ENCODE measurements at regions not wholly inside any gene's neighbourhood (a gene's known extent, or its start where the extent isn't known, plus 50 kb on each side); places are given as distances from the start of the nearest gene placed in this dataset.

DNA sequence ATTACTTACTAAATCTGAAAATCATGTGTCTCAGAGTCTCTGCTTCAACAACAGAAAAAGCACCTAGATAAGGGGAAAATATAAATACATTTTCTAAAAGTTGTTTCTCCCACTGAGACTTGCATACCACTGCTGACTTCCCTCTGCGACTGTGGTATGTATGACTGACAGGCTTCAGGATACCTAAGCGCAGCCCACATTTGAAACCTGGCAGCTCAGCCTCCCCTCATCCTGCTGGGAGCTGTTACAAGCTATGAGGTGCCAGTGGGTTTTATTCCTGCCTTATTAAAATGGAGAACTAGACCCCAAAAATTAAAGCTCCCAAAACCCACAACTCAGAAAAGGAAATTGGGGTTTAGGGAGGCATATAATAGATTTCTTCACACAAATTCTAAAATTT, 133.6 kb downstream of the RAB38 start:
- no peak for DNase-seq (ENCODE audit: low spot score)

GRCh38 chr11:88040148-88040496, 135.1 kb downstream of the RAB38 start:
- no peak for DNase-seq (ENCODE audit: low spot score)
- TF ChIP-seq CTCF (IDR thresholded peaks at IDR 0.05; ENCODE audit: extremely low read depth, missing control alignments), result no peak

More for the DNA sequence above, 133.6 kb downstream of the RAB38 start:
- TF ChIP-seq CTCF (IDR thresholded peaks at IDR 0.05; ENCODE audit: extremely low read depth, missing control alignments), result no peak

DNA sequence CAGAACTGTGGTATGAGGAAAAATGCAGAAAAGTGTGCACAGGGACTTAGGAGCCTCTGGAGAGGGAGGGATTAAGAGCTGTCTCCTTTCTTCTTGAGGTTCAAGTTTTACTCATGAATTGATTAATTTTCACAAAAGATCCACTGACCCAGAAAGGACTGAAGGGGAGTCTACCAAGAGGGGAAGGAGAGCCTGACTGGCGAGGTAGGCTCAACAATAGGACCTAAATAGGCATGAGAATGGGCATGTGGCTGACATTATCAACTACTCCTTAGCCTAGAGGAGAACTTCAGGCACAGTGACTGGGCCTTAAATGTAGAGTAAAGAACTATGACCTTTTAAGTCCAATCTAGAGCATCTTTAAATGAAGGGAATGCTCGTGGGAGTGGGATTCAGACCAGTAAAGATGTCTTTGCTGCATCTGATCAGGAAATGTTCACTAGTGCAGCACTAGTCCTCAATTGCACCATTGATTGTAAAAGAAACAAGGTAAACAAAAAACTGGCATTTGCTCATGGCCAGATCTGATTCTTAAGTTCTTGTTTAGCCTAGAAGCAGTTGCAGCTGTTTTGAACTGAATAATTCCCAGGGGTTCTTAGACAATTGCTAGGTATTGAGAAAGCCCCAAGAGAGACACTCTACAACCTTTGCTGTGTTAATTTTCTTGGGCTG, 135.6 kb downstream of the RAB38 start:
- no peak for DNase-seq (ENCODE audit: low spot score)
- TF ChIP-seq CTCF (IDR thresholded peaks at IDR 0.05; ENCODE audit: extremely low read depth, missing control alignments), result no peak

DNA sequence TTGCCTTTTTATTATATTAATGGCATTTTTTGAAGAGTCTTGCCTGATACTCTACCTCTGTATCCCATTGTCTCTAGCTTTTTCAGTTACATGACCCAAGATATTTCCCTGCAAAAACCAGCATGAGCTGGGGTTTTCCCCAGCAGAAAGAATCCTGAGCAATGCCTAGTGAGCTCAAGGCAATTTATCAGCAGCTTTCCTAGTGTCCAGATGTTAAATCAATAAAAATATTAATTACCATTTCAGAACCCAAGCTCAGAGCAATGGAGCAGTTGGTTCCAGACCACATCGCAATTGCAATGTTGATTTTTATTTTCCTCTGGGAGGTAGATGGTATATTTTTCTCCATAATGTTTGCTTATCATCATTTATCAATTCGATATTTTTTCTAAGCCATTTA, 137.2 kb downstream of the RAB38 start:
- no peak for DNase-seq (ENCODE audit: low spot score)

GRCh38 chr11:88036701-88037100, 138.5 kb downstream of the RAB38 start:
- no peak for TF ChIP-seq CTCF (IDR thresholded peaks at IDR 0.05; ENCODE audit: extremely low read depth, missing control alignments)
- no peak for DNase-seq (ENCODE audit: low spot score)

More for the DNA sequence above, 137.2 kb downstream of the RAB38 start:
- TF ChIP-seq CTCF (IDR thresholded peaks at IDR 0.05; ENCODE audit: extremely low read depth, missing control alignments), result no peak

- TF ChIP-seq CTCF (IDR thresholded peaks at IDR 0.05; ENCODE audit: extremely low read depth, missing control alignments), result no peak
- no peak for DNase-seq (ENCODE audit: low spot score)
Observed at GRCh38 chr11:88035271-88035670, 140.0 kb downstream of the RAB38 start.

GRCh38 chr11:88017666-88018065, 157.6 kb downstream of the RAB38 start:
- no peak for DNase-seq (ENCODE audit: low spot score)
- TF ChIP-seq CTCF (IDR thresholded peaks at IDR 0.05; ENCODE audit: extremely low read depth, missing control alignments), result no peak

All from GM20000 (cell line).